Uterus (tissue), 2 donors: ENCODE measurements at regions not wholly inside any gene's neighbourhood (a gene's known extent, or its start where the extent isn't known, plus 50 kb on each side); places are given as distances from the start of the nearest gene placed in this dataset.

ENCODE experiments used
- CTCF ChIP-seq, 4 experiments: fragments of 200-600 bp in 2 of 4; fragments of 450-650 bp in 2 of 4; sonication (generic) in 2 of 4; IDR thresholded peaks; one replicate each; pipeline ENCODE4 v1.5.1; 2016 to 2019; ENCODE audit warnings: antibody characterized with exemption in 4 of 4, mild to moderate bottlenecking in 2 of 4, moderate library complexity in 1 of 4
- POLR2A ChIP-seq, 2 donors: fragments of 450-650 bp; IDR thresholded peaks; one replicate each; pipeline ENCODE4 v1.6.1; 2016; ENCODE audit warnings: antibody characterized with exemption in 2 of 2, mild to moderate bottlenecking in 1 of 2, moderate library complexity in 1 of 2

DNA sequence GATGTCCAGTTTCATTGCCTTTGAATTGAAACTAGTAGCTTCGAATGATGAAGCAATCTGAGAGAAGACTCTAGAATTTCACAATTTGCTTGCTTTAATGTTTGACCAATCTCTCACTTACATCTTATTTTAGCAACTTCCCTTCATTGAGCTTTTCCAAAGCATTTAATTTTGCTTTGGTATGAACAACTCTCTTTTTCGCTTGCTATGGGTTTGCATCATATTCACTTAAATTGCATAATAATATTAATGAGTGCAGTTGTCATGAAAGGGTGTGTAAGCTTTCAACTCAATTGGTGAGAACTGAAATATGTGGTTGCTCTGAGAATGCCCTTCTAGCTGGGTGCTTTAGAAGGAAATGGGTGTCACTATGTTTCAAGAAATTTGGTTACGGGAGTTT is 309.2 kb downstream of the HLX start:
- TF ChIP-seq POLR2A (IDR thresholded peaks at IDR 0.05) = no peak
- TF ChIP-seq CTCF (IDR thresholded peaks at IDR 0.05) = no peak
